ENCODE measurements at regions not wholly inside any gene's neighbourhood (a gene's known extent, or its start where the extent isn't known, plus 50 kb on each side); places are given as distances from the start of the nearest gene placed in this dataset.

GRCh38 chr13:83710133-83710515 lies 172.2 kb downstream of the SLITRK1 start:
- H3K27me3 ChIP-seq: no peaks in the 10 kb centered on the region
- no peak overlapping the region for H3K4me3 ChIP-seq
- H3K36me3 ChIP-seq: no peaks in the 10 kb centered on the region
- no peaks in the 10 kb centered on the region for H3K9me3 ChIP-seq
- no peak overlapping the region for H3K9ac ChIP-seq (ENCODE audit: low read depth in 2 of 2, low read length in 2 of 2)
- TF ChIP-seq CTCF (IDR thresholded peaks at IDR 0.05): no peak
- intact Hi-C loops (cut with DNase I): no loop called here
- no peak for DNase-seq
- no peaks in the 10 kb centered on the region for H3K4me1 ChIP-seq
- H3K27ac ChIP-seq: no peak overlapping the region

GRCh38 chr13:83709426-83710132 lies 172.7 kb downstream of the SLITRK1 start:
- Histone ChIP-seq H3K27me3 (no peaks in the 10 kb centered on the region), H3K4me3 (no peak overlapping the region), H3K27ac (no peak overlapping the region), H3K9ac (ENCODE audit: low read depth in 2 of 2, low read length in 2 of 2) (no peak overlapping the region), H3K36me3 (no peaks in the 10 kb centered on the region), H3K4me1 (no peaks in the 10 kb centered on the region), H3K9me3 (no peaks in the 10 kb centered on the region)
- TF ChIP-seq CTCF (IDR thresholded peaks at IDR 0.05): no peak
- no peak for DNase-seq
- intact Hi-C loops (cut with DNase I): no loop called here

GRCh38 chr13:83702021-83702420 lies 180.3 kb downstream of the SLITRK1 start:
- no peak overlapping the region for H3K27ac ChIP-seq
- TF ChIP-seq CTCF (IDR thresholded peaks at IDR 0.05): no peak
- no peak overlapping the region for H3K9ac ChIP-seq (ENCODE audit: low read depth in 2 of 2, low read length in 2 of 2)
- H3K36me3 ChIP-seq: no peaks in the 10 kb centered on the region
- DNase-seq: no peak
- intact Hi-C loops (cut with DNase I): no loop called here
- no peaks in the 10 kb centered on the region for H3K27me3 ChIP-seq
- no peaks in the 10 kb centered on the region for H3K4me1 ChIP-seq
- peaks cover 3% of the 10 kb centered on the region for H3K9me3 ChIP-seq
- no peak overlapping the region for H3K4me3 ChIP-seq

GRCh38 chr13:83692800-83693199 lies 189.5 kb downstream of the SLITRK1 start:
- intact Hi-C loops (cut with DNase I): no loop called here
- H3K4me3 ChIP-seq: no peak overlapping the region
- no peak for DNase-seq
- H3K9ac ChIP-seq (ENCODE audit: low read depth in 2 of 2, low read length in 2 of 2): no peak overlapping the region
- no peak for TF ChIP-seq CTCF (IDR thresholded peaks at IDR 0.05)
- no peaks in the 10 kb centered on the region for H3K27me3 ChIP-seq
- no peaks in the 10 kb centered on the region for H3K36me3 ChIP-seq
- H3K9me3 ChIP-seq: no peaks in the 10 kb centered on the region
- H3K4me1 ChIP-seq: no peaks in the 10 kb centered on the region
- H3K27ac ChIP-seq: no peak overlapping the region

- Histone ChIP-seq H3K36me3 (no peaks in the 10 kb centered on the region), H3K27me3 (no peaks in the 10 kb centered on the region), H3K27ac (no peak overlapping the region), H3K4me3 (no peak overlapping the region), H3K4me1 (no peaks in the 10 kb centered on the region), H3K9me3 (no peaks in the 10 kb centered on the region), H3K9ac (ENCODE audit: low read depth in 2 of 2, low read length in 2 of 2) (no peak overlapping the region)
- DNase-seq: no peak
- intact Hi-C loops (cut with DNase I): no loop called here
- no peak for TF ChIP-seq CTCF (IDR thresholded peaks at IDR 0.05)
Measured at GRCh38 chr13:83691966-83692365, 190.3 kb downstream of the SLITRK1 start.

Measured in colonic mucosa (tissue), 4 donors.